SHP77 (cell line): ENCODE measurements at regions not wholly inside any gene's neighbourhood (a gene's known extent, or its start where the extent isn't known, plus 50 kb on each side); places are given as distances from the start of the nearest gene placed in this dataset.

Experiments used
- DNase-seq, 2 experiments: peaks; one replicate each; lab custom pipeline; 2025; lab: John Stamatoyannopoulos, UW

GRCh38 chr3:111012388-111013248 is 59.0 kb upstream of the NECTIN3 start:
- peak in 1 of 2 experiments; percentile 11 for DNase-seq
